HG02610 (cell line): ENCODE measurements at regions not wholly inside any gene's neighbourhood (a gene's known extent, or its start where the extent isn't known, plus 50 kb on each side); places are given as distances from the start of the nearest gene placed in this dataset.
A peak's percentile ranks its signal among the peaks of the same experiment; 100 is the strongest.

Source experiments
- ATAC-seq: cut with Tn5 transposase; IDR thresholded peaks from one replicate; pipeline ENCODE4 v1.9.1; 2021; ENCODE audit warnings: mild to moderate bottlenecking, moderate library complexity; ENCODE audit not compliant: unreplicated experiment

DNA sequence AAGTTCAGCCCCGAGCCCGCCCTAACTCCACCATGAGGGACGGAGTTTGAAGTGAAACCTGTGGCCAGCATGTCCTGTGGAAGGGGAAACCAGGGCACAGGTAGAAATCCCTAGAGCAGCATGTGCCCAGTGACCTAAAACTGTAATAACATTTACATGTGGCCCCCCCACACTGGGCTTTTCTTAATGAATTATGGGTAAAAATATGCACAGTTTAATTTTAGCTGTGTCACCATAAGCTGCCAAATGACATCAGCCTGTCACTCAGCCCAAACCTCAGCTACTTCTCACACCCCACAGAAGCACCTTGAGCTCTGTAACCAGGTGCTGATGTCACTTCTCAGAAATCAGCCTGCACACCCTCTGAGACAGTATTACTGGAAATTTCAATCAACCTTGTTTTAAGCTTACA, 50.0 kb upstream of the SLC19A1 start:
- peak; percentile 51 for ATAC-seq

DNA sequence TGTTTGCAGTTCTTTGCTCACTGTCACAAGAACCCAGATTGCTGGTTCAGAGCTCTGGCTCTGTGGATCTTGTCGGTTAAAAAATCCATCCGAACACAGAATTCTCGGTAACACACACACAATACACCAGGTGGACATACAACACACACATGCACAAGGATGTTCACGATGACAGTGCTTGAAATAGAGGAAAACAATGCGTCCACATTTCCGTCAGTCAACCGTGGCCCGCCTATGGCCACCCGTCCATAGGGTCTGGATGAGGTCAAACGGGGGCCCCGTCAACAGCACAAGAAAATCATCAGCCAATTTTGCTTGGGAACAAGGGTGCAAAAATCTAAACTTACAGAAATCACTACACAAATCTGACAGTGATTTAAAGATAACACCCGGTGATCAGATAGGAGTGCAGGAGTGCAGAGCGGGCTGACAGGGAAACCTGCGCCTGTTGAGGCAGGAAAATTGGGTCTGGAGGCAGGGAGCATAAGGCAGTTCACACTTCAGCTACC, 50.4 kb upstream of the SLC19A1 start:
- no peak for ATAC-seq

DNA sequence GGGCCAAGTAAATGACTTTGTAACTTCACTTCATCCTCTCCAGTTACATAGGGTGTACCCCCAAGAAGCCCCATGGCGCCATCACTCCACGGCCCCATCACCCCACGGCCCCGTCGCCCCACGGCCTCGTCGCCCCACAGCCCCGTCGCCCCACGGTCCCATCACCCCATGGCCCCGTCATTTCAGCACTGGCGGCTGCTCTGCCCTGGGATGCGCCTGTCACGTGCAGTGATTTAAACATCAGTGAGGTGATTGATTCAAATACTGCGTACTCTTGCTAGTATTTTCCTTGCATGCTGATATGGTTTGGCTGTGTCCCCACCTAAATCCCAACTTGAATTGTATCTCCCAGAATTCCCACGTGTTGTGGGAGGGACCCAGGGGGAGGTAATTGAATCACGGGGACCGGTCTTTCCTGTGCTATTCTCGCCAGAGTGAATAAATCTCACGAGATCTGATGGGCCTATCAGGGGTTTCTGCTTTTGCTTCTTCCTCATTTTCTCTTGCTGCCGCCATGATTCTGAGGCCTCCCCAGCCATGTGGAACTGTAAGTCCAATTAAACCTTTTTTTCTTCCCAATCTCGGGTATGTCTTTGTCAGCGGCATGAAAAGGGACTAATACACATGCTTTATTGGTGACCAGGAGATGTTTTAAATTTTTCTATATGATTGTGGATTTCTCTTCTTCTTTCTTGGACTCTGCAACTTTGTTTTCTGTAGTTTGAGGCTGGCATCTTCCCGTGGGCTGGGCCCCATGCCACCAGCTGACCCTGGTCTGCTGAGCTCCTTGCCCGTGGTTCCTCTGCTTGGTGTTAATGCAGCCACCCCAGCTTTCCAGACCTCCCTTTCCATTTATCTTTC, 50.1 kb upstream of the PCBP3 start:
- ATAC-seq, result no peak
